ENCODE measurements at regions not wholly inside any gene's neighbourhood (a gene's known extent, or its start where the extent isn't known, plus 50 kb on each side); places are given as distances from the start of the nearest gene placed in this dataset.

- H3K4me3 ChIP-seq (ENCODE audit: low read depth, low read length): no peak overlapping the region
- TF ChIP-seq CTCF (IDR thresholded peaks at IDR 0.05; ENCODE audit: low read depth, low read length): no peak
Measured at GRCh38 chr2:203813684-203814083, 53.9 kb upstream of the CTLA4 start.

GRCh38 chr2:203814661-203815540 lies 52.7 kb upstream of the CTLA4 start:
- H3K4me3 ChIP-seq (ENCODE audit: low read depth, low read length): no peak overlapping the region
- peak; percentile 53 for TF ChIP-seq CTCF (IDR thresholded peaks at IDR 0.05; ENCODE audit: low read depth, low read length)

GRCh38 chr2:203815541-203815898 lies 52.1 kb upstream of the CTLA4 start:
- no peak for TF ChIP-seq CTCF (IDR thresholded peaks at IDR 0.05; ENCODE audit: low read depth, low read length)
- H3K4me3 ChIP-seq (ENCODE audit: low read depth, low read length): no peak overlapping the region

GRCh38 chr2:203817147-203817546 lies 50.4 kb upstream of the CTLA4 start:
- TF ChIP-seq CTCF (IDR thresholded peaks at IDR 0.05; ENCODE audit: low read depth, low read length): no peak
- H3K4me3 ChIP-seq (ENCODE audit: low read depth, low read length): no peak overlapping the region
